Astrocyte (in vitro differentiated cells and primary cell): ENCODE measurements at regions not wholly inside any gene's neighbourhood (a gene's known extent, or its start where the extent isn't known, plus 50 kb on each side); places are given as distances from the start of the nearest gene placed in this dataset.

Source experiments
- EZH2 ChIP-seq: IDR thresholded peaks from 2 replicates; pipeline ENCODE4 v1.6.1; 2012; ENCODE audit warnings: mild to moderate bottlenecking, low read length, inconsistent platforms; ENCODE audit not compliant: insufficient read depth
- TF ChIP-seq, protein P1 (sequence below): IDR thresholded peaks from 2 replicates; pipeline ENCODE4 v1.5.1; 2011; ENCODE audit warnings: low read depth, mild to moderate bottlenecking, inconsistent platforms, low read length, moderate library complexity; ENCODE audit not compliant: insufficient read depth

DNA sequence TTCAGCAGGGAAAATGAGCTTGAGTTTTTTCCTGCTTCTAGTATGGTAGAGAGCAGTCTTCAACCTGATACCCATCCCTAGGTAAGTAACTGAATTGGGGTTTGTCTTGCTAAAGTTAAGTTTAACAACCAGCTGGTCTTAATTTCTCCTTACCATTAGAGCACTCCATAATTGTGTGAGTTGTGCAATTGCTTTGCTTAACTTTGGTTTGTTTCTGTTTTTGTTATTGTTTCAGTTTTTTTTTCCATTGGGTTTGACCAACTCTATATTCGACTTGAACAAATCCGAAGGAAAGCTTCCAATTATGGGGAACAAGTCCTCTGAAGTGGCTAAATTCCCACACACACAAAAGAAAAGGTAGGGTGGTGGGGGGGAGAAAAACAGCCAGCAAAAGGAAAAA, 641.1 kb downstream of the PLA2G4A start:
- no peak for TF ChIP-seq EZH2
- TF ChIP-seq, protein P1, sequence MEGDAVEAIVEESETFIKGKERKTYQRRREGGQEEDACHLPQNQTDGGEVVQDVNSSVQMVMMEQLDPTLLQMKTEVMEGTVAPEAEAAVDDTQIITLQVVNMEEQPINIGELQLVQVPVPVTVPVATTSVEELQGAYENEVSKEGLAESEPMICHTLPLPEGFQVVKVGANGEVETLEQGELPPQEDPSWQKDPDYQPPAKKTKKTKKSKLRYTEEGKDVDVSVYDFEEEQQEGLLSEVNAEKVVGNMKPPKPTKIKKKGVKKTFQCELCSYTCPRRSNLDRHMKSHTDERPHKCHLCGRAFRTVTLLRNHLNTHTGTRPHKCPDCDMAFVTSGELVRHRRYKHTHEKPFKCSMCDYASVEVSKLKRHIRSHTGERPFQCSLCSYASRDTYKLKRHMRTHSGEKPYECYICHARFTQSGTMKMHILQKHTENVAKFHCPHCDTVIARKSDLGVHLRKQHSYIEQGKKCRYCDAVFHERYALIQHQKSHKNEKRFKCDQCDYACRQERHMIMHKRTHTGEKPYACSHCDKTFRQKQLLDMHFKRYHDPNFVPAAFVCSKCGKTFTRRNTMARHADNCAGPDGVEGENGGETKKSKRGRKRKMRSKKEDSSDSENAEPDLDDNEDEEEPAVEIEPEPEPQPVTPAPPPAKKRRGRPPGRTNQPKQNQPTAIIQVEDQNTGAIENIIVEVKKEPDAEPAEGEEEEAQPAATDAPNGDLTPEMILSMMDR = no peak
